ENCODE measurements at regions not wholly inside any gene's neighbourhood (a gene's known extent, or its start where the extent isn't known, plus 50 kb on each side); places are given as distances from the start of the nearest gene placed in this dataset.

GRCh38 chr7:131149840-131150239 is 177.8 kb upstream of the MKLN1 start:
- no peak for DNase-seq
- 70 to 76% methylated on average over 4 of the region's 4 CpGs for WGBS, 2 donors
- ATAC-seq (ENCODE audit: insufficient read depth, low FRiP score), result no peak
- no peaks in the 10 kb centered on the region for H3K4me1 ChIP-seq (ENCODE audit: control insufficient read depth in 5 of 5, insufficient read depth in 5 of 5, low read length in 5 of 5)
- no peak for TF ChIP-seq CTCF (IDR thresholded peaks at IDR 0.05; ENCODE audit: control extremely low read depth, extremely low read depth)
- H3K9ac ChIP-seq (ENCODE audit: insufficient read depth in 1 of 2, low read length in 2 of 2), result no peak overlapping the region
- H3K9me3 ChIP-seq (ENCODE audit: control insufficient read depth in 4 of 4, insufficient read depth in 3 of 4, low read length in 3 of 4), result no peaks in the 10 kb centered on the region
- no peaks in the 10 kb centered on the region for H3K36me3 ChIP-seq (ENCODE audit: control insufficient read depth in 4 of 4, insufficient read depth in 4 of 4, low read length in 4 of 4)
- no peak overlapping the region for H3K27ac ChIP-seq (ENCODE audit: low read depth in 1 of 2, low read length in 1 of 2)
- peaks cover 0 to 2% (median 0%) of the 10 kb centered on the region in 3 donors for H3K27me3 ChIP-seq (ENCODE audit: control insufficient read depth in 3 of 3, insufficient read depth in 3 of 3, low read length in 2 of 3)
- H3K4me3 ChIP-seq, result no peak overlapping the region

- TF ChIP-seq CTCF (IDR thresholded peaks at IDR 0.05; ENCODE audit: control extremely low read depth, extremely low read depth), result no peak
- Histone ChIP-seq H3K27me3 (ENCODE audit: control insufficient read depth in 3 of 3, insufficient read depth in 3 of 3, low read length in 2 of 3) (peaks cover 0 to 2% (median 0%) of the 10 kb centered on the region in 3 donors), H3K9ac (ENCODE audit: insufficient read depth in 1 of 2, low read length in 2 of 2) (no peak overlapping the region), H3K36me3 (ENCODE audit: control insufficient read depth in 4 of 4, insufficient read depth in 4 of 4, low read length in 4 of 4) (no peaks in the 10 kb centered on the region), H3K4me3 (no peak overlapping the region), H3K4me1 (ENCODE audit: control insufficient read depth in 5 of 5, insufficient read depth in 5 of 5, low read length in 5 of 5) (no peaks in the 10 kb centered on the region), H3K27ac (ENCODE audit: low read depth in 1 of 2, low read length in 1 of 2) (no peak overlapping the region), H3K9me3 (ENCODE audit: control insufficient read depth in 4 of 4, insufficient read depth in 3 of 4, low read length in 3 of 4) (no peaks in the 10 kb centered on the region)
- WGBS, 2 donors, result 83 to 89% methylated on average over 3 of the region's 3 CpGs
- ATAC-seq (ENCODE audit: insufficient read depth, low FRiP score) (no peak), DNase-seq (no peak)
Observed at GRCh38 chr7:131151034-131151433, 176.6 kb upstream of the MKLN1 start.

GRCh38 chr7:131152766-131153165 is 174.9 kb upstream of the MKLN1 start:
- H3K27ac ChIP-seq (ENCODE audit: low read depth in 1 of 2, low read length in 1 of 2), result no peak overlapping the region
- H3K9me3 ChIP-seq (ENCODE audit: control insufficient read depth in 4 of 4, insufficient read depth in 3 of 4, low read length in 3 of 4), result no peaks in the 10 kb centered on the region
- H3K36me3 ChIP-seq (ENCODE audit: control insufficient read depth in 4 of 4, insufficient read depth in 4 of 4, low read length in 4 of 4), result no peaks in the 10 kb centered on the region
- DNase-seq (no peak), ATAC-seq (ENCODE audit: insufficient read depth, low FRiP score) (no peak)
- H3K9ac ChIP-seq (ENCODE audit: insufficient read depth in 1 of 2, low read length in 2 of 2), result no peak overlapping the region
- H3K4me1 ChIP-seq (ENCODE audit: control insufficient read depth in 5 of 5, insufficient read depth in 5 of 5, low read length in 5 of 5), result no peaks in the 10 kb centered on the region
- no peak for TF ChIP-seq CTCF (IDR thresholded peaks at IDR 0.05; ENCODE audit: control extremely low read depth, extremely low read depth)
- no peak overlapping the region for H3K4me3 ChIP-seq
- H3K27me3 ChIP-seq (ENCODE audit: control insufficient read depth in 3 of 3, insufficient read depth in 3 of 3, low read length in 2 of 3), result peaks cover 0 to 2% (median 0%) of the 10 kb centered on the region in 3 donors

GRCh38 chr7:131154380-131154779 is 173.3 kb upstream of the MKLN1 start:
- Histone ChIP-seq H3K36me3 (ENCODE audit: control insufficient read depth in 4 of 4, insufficient read depth in 4 of 4, low read length in 4 of 4) (no peaks in the 10 kb centered on the region), H3K9me3 (ENCODE audit: control insufficient read depth in 4 of 4, insufficient read depth in 3 of 4, low read length in 3 of 4) (no peaks in the 10 kb centered on the region), H3K4me3 (no peak overlapping the region), H3K27me3 (ENCODE audit: control insufficient read depth in 3 of 3, insufficient read depth in 3 of 3, low read length in 2 of 3) (no peaks in the 10 kb centered on the region), H3K9ac (ENCODE audit: insufficient read depth in 1 of 2, low read length in 2 of 2) (no peak overlapping the region), H3K27ac (ENCODE audit: low read depth in 1 of 2, low read length in 1 of 2) (no peak overlapping the region), H3K4me1 (ENCODE audit: control insufficient read depth in 5 of 5, insufficient read depth in 5 of 5, low read length in 5 of 5) (no peaks in the 10 kb centered on the region)
- DNase-seq (no peak), ATAC-seq (ENCODE audit: insufficient read depth, low FRiP score) (no peak)
- no peak for TF ChIP-seq CTCF (IDR thresholded peaks at IDR 0.05; ENCODE audit: control extremely low read depth, extremely low read depth)
